Sciatic nerve (tissue), 2 donors: ENCODE measurements at regions not wholly inside any gene's neighbourhood (a gene's known extent, or its start where the extent isn't known, plus 50 kb on each side); places are given as distances from the start of the nearest gene placed in this dataset.

ENCODE experiments used
- ATAC-seq: fragments of 200-7000 bp; cut with Tn5 transposase; one replicate; pipeline ENCODE4 v1.9.1; 2020; ENCODE audit warnings: mild to moderate bottlenecking, moderate library complexity
- DNase-seq: peaks from one replicate; pipeline ENCODE4 v3.0.0-alpha.2; 2020; ENCODE audit warnings: low spot score
- intact Hi-C: fragments of 100-400 bp; cut with DNase I; formaldehyde crosslinking; loops from one replicate; pipeline ENCODE4 v1.14.2; 2022
- donor health status: DM: no; HTN: no; CAD: no.
- donor health status: DM: no; HTN: no; CAD: no.

DNA sequence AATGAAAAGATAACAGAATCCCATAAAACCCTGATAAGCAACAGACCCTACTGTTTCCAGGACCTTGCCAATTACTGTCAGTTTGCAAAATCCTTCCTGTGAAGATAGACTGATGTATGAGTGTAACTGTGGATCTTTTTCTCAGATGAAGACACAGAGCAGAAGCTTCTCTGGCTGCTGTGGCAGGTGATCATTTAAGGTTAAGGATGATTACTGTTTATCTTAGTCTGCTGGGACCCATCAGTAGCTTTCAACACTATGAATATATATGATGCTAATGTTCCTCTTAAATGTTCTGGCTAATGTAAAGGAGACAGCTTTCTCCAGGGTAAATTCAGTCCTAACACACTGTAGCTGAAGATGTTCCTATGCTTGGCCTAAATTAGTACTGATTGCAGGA, 56.0 kb upstream of the CTTNBP2 start:
- ATAC-seq (no peak), DNase-seq (no peak)
- intact Hi-C loops, result no loop called here

DNA sequence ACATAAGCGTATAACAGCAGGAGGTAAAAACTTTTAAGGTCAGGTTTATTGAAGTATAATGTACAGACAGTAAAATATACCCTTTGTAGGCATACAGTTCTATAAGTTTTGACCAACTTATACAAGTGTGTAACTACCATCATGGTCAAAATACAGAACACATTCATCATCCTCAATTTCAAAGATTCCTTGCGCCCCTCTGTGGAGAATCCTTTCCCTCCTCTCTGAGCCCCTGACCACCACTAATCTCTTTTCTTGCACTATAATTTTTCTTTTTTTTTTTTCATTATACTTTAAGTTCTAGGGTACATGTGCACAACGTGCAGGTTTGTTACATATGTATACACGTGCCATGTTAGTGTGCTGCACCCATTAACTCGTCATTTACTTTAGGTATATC, 58.1 kb upstream of the CTTNBP2 start:
- ATAC-seq (no peak), DNase-seq (no peak)
- intact Hi-C loops, result no loop called here

- ATAC-seq, result no peak
- intact Hi-C loops, result no loop called here
- DNase-seq, result no peak
Observed at GRCh38 chr7:117937049-117937752, 64.0 kb upstream of the CTTNBP2 start.

GRCh38 chr7:117937753-117938483, 64.7 kb upstream of the CTTNBP2 start:
- ATAC-seq (no peak), DNase-seq (no peak)
- intact Hi-C loops, result no loop called here

GRCh38 chr7:117941138-117941810, 68.0 kb upstream of the CTTNBP2 start:
- ATAC-seq (peak; percentile 51), DNase-seq (no peak)
- intact Hi-C loops, result no loop called here

DNA sequence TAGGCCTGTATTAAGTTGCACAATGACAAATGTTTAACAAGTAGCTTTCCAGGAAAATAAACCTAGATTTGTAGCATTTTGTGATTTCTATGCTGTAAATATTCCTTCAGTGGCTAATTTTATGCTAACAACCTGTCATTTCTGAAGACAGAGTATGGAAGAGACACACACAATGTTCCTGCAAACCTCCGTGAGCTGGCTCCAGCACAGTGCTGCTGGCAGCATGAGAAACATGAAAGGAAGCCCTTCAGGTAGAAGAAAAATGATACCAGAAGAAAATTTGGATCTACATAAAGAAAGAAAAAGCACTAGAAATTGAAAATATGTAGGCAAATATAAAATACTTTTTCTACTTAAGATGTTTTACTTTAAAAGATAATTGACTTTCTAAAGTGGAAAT, 69.5 kb upstream of the CTTNBP2 start:
- intact Hi-C loops, result no loop called here
- no peak for ATAC-seq

GRCh38 chr7:117944886-117945285, 71.6 kb upstream of the CTTNBP2 start:
- intact Hi-C loops, result no loop called here
- no peak for ATAC-seq
- no peak for DNase-seq

More for the DNA sequence above, 69.5 kb upstream of the CTTNBP2 start:
- no peak for DNase-seq

DNA sequence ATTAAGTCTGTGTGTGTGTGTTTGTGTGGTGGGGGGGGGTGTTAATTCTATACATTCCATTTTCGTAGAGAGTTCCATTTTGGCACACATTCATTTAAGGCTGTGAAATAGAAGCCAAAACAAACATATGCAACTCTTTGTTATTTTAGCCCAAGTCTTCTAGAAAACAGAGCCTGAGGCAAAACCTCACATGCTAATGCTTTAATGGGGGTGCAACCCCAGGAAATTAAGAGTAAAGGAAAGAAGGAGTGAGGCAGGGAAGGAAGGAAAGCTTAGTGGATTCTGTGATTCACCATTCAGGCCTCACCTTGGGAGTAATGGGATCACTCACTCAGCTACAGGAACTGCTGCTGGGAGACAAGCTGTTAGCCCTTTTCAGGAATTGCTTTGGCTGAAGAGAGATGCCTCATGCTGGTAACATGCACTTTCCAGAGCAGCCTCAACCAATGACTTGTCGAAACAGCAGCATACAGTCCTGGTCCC, 73.0 kb upstream of the CTTNBP2 start:
- ATAC-seq, result no peak
- intact Hi-C loops, result no loop called here
- no peak for DNase-seq

- no peak for DNase-seq
- intact Hi-C loops, result no loop called here
Observed at GRCh38 chr7:117949232-117949631, 76.0 kb upstream of the CTTNBP2 start.

DNA sequence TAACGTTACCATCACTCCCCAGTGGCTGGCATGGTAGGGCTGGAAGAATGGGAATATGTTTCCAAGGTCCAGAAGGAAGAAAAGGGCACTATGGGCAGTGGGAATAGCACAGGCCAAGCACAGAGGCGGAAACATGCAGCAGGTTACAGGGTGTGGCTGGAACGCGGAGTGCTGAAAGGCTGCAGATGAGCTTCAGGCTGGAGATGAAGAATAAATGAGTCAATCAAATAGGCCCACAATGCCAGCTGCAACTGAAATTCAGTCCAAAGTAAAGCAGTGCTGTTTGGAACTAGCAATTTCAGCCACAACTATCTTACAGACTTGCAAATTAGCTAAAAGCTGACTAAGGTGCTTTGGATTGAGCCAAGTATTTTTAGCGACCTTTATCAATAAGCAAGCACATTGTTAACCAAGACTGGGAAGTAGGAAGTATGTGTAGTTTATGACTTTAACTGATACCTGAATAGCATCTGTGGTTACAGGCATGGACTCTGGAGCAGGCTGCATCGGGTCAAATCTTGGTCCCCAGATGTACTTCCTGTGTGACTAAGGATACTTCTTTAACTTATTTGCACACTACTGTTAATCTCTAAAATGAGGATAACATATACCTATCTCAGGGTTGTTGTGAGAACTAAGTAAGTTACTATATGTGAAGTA, 77.5 kb upstream of the CTTNBP2 start:
- intact Hi-C loops, result no loop called here
- ATAC-seq (peak; percentile 40), DNase-seq (no peak)

More at GRCh38 chr7:117949232-117949631, 76.0 kb upstream of the CTTNBP2 start:
- ATAC-seq, result peak; percentile 33

- no peak for DNase-seq
- no peak for ATAC-seq
- intact Hi-C loops, result no loop called here
Observed at GRCh38 chr7:117951285-117951684, 78.0 kb upstream of the CTTNBP2 start.

GRCh38 chr7:117951691-117952280, 78.5 kb upstream of the CTTNBP2 start:
- DNase-seq, result no peak
- no peak for ATAC-seq
- intact Hi-C loops, result no loop called here

DNA sequence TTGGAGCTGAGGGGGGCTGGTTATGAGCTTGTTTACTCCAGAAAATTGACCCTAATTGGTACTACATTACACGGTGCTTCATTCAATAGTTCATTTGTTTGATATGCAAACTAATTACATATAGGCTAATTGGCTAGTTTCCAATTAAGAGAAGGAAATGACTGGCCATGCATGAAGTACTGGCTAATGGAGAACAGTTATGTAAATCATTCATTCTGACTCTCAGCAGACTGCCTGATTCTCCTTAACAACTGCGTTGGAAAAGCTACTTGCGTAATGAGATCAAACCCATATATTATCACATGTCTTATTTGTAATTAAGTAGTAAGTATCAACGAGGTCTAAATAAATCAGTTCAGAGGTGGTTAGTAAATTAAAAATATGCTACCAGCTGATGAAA, 81.8 kb upstream of the CTTNBP2 start:
- ATAC-seq (no peak), DNase-seq (no peak)
- intact Hi-C loops, result no loop called here

- DNase-seq, result no peak
- intact Hi-C loops, result no loop called here
- ATAC-seq, result no peak
Observed at GRCh38 chr7:117960351-117960750, 87.1 kb upstream of the CTTNBP2 start.

DNA sequence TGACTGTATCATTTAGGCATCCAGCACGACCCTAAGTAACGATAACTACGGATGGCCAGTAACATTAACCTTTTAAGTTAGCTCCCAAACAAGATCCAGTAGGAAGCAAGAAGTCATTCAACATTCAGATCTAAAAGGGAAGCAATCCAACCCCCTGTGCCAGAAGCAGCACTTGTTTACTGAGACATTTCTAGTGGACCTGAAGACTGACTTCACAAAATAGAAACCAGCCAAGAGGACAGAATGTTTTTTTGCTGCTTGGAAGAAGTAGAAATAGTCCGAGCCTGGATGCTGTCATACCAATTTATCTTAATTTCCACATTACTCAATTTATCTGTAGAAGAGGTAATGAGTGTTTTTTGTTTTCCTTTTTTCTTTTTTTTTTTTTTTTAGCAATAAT, 88.0 kb upstream of the CTTNBP2 start:
- intact Hi-C loops, result no loop called here
- peak; percentile 95 for ATAC-seq

DNA sequence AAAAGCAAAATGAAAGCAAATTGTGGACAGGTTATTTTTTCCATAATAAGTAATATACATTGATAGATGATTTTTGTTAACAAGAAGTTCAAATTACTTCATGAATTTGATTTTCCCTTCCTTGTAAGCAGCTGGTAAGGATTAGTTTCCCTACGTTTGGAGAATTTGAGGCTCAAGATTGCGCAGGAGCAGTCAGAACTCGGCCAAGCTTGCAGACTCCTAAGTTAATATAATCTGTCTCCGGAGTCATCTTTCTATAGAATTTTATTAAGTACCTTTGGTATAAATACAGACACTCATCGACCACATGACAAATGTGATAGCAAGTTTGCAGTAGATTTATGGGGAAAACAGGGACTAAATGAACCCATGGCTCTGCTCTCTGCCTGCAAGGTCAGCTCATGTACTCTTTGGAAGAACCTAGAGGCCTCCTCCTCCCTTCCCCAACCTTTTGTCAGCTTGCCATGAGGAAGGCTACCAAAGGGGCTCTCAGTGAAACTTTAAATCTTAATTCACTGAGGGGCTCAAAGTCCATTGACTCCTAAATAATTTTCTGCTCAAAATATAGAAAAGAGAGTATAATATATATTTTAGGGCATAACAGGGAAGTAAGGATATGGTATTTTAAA, 89.2 kb upstream of the CTTNBP2 start:
- intact Hi-C loops, result no loop called here
- ATAC-seq (peak; percentile 33), DNase-seq (no peak)

More for the DNA sequence above, 88.0 kb upstream of the CTTNBP2 start:
- DNase-seq, result no peak

DNA sequence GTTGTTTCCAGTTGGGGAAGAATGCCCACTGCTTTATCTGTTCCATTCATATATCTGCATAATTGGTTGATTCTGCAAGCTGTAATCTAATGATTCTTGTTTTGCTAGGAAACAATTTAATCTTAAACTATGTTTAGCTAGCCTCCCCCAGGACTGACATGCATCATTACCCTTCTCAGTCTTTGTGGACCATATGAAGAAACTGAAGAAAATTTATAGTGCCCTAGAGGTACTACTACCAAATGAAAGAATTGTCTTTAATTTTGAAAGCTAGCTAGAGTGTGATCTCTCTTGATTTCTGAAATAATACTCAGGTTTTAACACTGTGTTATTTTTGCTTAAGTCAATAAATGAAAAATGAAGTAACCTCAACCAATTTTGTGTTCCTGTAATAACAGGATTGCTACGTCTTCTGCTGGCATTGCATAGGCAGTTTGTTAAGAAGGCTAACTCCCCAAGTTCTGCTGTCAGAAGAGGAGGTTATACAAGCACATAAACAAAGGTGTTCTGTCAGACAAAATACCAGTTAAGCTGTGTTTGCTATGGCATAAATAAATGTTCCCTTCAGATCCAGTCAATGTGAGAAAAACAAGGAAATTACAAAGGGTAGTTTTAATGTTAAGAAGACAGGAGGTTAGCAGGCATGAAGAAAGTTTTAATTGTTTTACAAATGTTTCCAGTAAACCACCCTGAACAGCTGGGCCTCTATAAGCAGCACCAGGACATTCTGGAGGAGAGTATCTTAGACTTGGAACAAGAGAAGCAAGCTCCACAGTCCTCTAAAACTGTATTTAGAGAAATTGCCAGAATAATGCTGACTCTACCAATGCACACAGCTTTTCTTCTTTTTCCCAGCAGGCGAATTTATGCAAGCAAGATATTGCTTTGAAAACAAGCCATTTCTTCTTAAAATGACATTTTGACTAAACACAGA, 90.3 kb upstream of the CTTNBP2 start:
- DNase-seq (no peak), ATAC-seq (peak; percentile 71)
- intact Hi-C loops, result no loop called here

GRCh38 chr7:117970801-117971200, 97.6 kb upstream of the CTTNBP2 start:
- no peak for DNase-seq
- ATAC-seq, result no peak
- intact Hi-C loops, result no loop called here
